ENCODE measurements at regions not wholly inside any gene's neighbourhood (a gene's known extent, or its start where the extent isn't known, plus 50 kb on each side); places are given as distances from the start of the nearest gene placed in this dataset.

DNA sequence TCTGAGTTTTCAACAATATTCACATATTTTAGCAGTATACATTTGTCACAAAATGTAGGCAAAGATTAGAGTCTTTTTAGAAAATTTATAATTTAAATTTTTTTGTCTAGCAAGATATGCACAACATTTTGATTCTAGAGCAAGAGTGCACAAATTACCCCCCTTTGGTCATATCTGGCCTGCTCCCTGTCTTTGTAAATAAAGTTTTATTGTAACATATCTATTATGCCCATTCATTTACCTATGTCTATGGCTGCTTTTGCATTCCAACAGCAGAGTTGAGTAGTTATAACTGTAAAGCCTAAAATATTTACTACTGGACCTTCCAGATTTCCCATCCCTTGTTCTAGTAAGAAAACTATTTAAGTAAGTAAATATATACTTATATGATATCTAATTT is 430.7 kb downstream of the EDEM1 start:
- DNase-seq (ENCODE audit: low read depth) = no peak

DNA sequence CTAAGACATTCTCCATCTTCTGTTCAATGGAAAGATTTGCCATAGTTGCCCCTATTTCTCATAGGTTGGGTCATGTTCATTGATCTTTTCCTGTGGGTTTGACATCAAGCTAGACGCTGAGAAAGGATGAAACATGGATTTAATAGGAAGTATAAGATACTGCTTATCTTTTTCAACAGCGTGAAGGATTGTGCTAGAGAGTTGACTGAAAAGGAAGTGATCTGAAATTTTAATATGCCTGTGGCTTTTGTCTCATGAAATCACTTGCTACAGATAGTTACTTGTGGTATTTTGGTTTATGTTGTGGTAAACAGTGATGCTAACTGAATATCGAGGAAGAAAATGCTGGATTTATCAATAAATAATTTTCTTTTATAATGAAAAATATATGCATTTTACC is 442.9 kb downstream of the EDEM1 start:
- no peak for DNase-seq (ENCODE audit: low read depth)

DNA sequence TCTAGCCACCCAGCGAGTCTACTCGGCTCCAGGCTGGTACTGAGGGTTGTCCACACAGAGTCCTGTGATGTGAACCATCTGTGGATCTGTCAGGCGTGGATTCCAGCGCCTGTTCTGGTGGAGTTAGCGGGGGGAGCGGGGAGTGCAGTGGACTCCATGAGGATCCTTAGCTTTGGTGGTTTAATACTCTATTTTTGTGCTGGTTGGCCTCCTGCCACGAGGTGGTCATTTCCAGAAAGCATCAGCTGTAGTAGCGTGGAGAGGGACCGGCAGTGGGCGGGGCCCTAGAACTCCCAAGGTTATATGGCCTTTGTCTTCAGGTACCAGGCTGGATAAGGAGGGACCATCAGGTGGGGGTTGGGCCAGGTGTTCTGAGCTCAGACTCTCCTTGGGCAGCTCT is 446.5 kb downstream of the EDEM1 start:
- no peak for DNase-seq (ENCODE audit: low read depth)

DNA sequence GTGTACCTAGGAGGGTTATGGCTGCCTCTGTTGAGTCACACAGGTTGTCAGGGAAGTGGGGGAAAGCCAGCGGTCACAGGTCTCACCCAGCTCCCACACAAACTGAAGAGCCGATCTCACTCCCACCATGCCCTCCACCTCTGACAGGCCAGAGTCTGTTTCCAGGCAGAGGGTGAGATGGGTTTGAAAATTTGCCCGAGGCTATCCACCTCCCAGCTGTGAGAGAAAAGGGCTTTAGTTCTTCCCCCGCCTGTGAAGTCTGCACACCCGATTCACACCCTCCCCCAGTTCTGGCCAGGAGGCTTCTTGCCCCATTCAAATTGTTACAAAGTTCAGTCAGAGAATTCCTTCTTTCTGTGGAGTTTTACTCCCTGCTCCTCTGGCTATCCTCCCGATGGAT is 446.9 kb downstream of the EDEM1 start:
- DNase-seq (ENCODE audit: low read depth) = no peak

DNA sequence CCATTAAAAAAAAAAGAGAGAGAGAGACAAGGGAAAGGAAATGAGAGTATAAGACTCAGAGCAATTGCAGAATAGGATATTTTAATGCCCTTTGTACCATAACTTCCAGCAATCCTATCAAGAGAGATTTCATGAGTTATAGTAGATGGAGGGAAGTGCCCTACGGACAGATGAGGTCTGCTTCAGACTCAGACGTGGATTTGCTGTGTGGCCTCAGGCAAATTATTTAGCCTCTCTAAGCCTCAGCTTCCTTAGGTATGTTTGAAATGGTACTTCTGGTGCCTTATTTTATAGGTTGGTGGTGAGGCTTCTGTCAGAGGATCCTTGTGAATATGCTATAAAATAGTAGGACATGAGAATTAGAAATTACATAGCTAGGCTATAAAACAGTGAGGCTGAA is 448.2 kb downstream of the EDEM1 start:
- no peak for DNase-seq (ENCODE audit: low read depth)

DNA sequence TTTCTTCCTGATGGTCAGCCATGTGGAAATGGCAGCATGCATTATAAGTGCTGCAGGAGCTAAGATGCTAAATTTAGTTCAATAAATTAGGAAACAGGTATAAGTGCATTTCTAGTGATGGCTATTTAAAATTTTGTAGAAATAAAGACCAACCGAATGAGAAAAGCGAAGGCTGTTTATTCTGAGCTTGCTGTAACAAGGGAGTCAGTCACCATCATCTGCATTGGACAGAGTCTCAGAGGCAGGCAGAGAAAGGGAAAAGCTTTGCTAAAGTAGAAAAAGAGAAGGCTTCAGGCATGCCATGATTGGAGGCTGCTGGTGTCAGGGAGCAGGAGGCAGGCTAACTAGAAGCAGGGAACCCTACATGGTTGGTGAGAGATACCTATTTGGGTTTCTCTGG is 451.0 kb downstream of the EDEM1 start:
- DNase-seq (ENCODE audit: low read depth) = no peak

DNA sequence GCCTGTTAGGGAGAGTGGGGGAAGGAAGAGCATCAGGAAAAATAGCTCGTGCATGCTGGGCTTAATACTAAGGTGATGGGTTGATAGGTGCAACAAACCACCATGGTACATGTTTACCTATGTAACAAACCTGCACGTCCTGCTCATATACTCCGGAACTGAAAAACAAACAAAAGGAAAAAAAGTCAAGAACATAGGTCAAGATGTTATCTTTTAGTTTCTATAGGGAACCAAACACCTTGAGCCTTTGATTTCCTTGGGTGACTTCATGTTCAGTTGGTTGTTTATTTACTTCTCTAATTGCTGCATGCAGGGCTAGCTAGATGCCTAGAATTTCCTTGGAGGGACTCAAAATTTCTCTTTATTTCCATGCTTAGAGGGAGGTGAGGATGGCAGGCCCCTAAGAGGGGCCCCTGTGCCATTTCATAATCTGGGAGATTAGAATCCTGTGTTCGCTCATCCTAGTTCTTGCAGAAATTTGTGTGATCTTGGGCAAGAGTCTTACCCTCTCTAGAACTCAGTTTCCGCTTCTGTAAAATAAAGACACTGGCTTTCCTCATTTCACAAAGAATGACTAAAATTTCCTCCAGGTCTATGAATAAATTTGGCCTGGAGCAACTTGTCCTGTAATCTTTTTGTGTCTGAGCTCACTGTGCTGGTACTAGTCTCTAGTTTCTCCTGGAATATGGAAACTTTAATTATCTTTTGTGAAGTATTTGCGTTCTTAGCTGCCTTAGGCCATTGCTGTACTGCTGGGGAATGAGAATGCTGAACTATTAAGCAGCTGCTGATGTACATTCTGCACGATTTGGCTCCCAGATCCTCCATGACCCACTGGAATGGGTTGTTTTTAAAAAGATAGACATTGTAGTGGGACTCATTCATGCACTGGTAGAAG is 457.5 kb downstream of the EDEM1 start:
- DNase-seq (ENCODE audit: low read depth) = no peak

DNA sequence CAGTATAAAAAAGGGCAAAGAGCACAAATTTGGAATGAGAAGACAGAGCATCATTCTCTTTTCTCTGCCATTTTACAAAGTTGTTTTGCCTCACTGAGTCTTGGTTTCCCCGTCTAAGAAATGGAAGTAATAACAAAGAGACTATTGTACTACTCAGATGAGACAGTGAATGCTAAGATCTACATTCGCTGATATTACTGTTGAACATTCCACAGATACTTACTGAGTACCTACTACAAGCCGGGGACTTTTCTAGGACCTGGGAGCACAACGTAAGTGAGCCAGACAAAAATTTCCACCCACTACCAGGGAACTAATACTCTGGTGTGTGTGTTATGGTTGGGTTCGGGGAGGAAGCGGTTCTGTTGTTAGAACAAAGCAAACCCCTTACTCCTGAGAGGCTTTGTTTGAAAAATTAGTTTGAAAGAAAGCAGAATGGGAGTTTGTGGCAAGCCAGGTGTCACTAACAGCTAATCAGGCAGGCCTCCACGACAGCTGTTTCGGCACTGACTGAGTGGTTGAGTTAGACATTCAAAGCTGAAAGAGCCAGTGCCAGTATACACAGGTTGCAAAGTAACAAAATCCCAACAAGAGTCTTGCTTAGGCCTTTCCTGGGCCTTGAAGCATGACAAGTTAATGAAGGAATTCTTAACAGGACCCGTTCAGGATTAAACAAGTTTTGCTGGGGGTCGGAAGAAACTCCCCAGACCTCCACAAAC is 458.3 kb downstream of the EDEM1 start:
- no peak for DNase-seq (ENCODE audit: low read depth)

DNA sequence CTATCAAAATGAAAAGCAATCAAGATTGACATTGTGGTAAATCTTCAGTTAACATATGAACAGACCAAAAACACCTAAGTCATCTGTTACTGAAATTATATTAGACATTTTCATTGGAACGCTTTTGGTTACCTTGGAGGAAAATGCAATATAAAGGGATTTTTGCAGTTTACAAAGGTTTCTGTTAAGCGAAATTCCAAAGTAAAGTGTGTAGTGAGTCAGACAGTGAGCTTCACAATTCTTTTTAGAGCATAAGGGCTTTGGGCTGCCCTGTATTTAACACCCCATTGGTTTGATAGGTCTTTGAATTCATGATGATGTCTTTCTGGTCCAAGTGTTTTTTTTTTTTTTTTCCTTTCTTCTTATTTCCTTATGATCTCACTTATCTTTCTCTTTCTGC is 462.8 kb downstream of the EDEM1 start:
- no peak for DNase-seq (ENCODE audit: low read depth)

DNA sequence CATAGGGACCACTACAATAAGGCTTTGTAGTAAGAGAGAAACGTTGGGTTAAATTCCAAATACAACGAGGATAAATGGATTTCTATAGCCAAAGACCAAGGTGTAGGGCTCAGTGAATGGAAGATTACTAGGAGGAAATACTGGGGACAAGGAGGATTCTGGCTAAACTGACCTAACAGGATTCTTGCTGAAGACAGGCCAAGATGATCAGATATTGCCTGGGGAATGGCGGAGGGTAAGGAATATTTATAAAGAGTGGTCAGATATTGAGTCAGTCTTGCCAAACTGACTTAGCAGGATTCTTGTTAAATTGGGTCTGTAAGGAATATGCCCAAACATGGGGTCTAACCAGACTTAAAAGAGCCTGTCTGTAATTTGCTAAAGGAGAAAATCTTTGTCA is 463.8 kb downstream of the EDEM1 start:
- DNase-seq (ENCODE audit: low read depth) = no peak

DNA sequence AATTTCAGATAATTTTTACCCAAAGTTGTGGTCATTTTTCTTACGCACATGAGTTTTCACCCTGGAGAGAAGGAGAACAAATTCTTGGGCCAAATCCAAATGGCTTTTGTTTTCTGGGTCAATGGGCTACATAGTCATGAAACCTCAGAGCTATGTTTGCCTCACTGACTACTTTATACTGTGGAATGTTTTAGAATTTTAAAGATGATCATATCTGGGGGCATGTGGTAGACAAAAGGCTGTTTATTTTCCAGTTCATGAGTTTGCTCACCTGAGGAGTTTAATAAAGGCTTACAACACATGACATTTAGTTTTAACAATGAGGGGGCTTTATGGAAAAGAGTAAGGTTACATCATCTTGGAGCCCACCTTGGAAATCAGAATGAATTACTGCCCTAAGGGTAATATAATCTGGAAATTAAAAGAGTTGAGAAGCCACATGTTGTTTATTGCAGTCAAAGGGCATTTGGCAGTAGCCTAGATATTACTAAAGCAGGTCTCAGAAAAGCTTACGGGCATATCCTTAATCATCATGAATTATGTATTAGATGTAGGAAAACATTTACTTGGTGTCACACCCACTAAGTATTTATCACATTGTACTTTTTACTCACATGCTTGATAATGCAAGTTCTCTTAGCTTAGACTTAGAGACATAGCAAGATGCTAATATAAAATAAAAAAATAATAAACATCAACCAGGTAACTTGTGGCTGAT is 466.1 kb downstream of the EDEM1 start:
- no peak for DNase-seq (ENCODE audit: low read depth)

DNA sequence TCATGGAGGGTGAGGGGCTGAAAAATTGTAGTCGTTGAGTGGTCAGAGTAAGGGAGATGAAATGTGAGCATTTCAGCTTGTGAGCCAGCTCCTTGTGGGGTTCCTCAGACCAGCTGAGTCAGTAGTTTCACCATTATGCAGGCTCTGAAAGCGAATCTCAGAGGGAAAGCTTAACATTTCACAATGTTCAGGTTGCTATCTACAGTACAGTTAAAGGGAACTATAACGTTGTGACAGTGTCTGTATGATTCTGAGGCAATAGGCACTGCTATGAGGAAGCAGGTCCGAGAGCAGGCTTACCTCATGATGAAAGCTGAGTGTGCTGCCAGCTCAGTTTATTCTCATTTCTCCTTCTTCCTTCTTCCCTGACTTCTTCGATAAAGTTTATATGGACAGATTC is 469.6 kb downstream of the EDEM1 start:
- no peak for DNase-seq (ENCODE audit: low read depth)

DNA sequence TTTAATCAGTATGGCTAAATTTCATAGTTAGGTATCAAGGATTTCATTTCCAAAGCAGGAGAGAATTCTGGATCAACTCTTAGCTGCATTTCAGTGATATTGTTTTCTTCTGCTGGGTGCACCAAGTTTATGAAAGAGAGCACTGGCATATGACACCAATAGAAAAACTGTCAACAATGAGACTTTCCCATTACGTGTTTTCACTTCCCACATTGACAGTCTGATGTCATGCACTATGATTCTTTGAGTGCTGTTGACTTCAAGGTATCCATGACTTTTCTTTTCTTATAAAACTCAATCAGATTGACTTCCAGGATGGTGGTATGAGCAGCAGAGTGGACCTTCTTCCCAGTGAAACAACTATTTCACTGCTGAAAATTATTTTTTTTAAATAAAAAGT is 476.1 kb downstream of the EDEM1 start:
- DNase-seq (ENCODE audit: low read depth) = no peak

DNA sequence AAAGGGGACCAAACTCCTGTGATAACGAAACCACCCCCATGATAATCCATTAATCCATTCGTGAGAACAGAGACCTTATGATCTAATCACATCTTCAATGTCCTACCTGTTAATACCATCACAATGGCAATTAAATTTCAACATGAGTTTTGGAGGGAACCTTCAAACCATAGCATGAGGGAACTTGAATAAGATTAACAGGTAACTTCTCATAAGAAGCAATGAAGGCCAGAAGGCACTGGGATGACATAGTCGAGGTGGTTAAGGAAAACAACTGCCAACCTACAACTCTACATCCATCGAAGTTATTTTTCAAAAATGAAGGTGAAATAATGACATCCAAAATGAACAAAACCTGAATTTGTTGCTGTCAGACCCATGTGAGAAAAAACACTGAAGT is 478.9 kb downstream of the EDEM1 start:
- DNase-seq (ENCODE audit: low read depth) = no peak

DNA sequence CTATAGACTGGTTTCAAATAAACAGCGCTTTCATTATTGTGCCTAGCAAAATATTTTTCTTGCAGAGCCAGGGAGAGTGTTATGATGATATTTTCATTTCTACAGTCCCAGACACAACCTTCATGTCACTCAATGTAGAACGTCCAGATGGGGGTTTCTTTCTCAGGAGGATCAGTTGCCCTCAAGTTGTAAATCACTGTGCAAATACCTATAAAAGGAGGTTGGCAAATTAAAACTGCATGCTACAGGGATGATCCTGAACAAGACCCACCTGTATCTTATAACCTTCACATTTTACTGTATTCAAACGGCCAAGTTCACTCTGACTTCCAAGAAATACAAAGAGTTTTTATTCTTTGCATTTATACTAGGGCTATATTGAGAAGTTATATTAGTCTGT is 486.0 kb downstream of the EDEM1 start:
- no peak for DNase-seq (ENCODE audit: low read depth)

DNA sequence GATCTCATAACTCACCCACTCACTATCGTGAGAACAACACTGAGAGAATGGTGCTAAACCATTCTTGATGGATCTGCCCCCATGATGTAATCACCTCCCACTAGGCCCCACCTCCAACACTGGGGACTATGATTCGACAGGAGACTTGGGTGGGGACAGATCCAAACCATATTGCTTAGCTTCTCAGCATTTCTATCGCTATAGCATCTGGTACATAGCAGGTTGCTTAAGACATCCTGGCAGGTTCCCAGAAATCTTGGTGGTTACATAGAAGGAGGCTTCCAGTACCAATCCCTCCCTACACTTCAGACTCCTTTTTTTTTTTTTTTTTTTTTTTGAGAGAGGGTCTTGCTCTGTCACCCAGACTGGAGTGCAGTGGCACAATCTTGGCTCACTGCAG is 487.8 kb downstream of the EDEM1 start:
- no peak for DNase-seq (ENCODE audit: low read depth)

DNA sequence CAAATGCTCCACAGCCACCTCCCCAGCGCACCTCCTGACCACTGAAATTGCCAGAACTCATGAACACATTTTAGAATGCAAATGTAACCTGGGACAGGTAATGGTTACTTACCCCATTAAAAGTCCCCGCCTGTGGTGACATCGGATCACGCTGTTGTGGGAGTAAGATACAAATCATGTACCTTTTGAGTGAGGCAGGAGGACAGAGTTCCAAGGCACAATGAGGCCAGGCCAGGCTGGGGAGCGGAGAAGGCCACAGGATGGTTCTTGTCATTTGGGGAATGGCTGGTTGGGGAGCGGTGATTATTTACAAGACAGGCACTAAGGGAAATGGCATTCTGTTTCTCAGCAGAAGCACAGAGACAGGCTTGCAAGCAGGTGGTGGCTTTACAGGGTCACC is 490.0 kb downstream of the EDEM1 start:
- DNase-seq (ENCODE audit: low read depth) = no peak

DNA sequence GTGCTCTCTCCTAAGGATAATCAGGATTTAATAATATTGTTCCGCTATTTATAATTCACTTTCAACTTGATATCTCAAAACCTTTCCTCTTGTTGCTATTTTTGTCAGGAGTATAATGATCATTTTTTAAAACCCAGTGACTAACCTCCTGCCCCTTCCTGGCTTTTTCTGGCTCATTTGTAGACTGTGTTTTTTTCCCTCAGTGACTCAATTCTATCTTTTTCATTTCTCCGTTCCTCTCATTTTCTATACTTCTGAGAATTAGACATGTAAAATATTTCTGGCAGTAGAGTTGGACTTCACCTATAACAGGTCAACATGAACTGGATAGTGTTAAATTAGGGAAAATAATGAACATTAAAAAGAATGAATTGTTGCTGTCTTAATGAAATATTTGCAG is 490.7 kb downstream of the EDEM1 start:
- no peak for DNase-seq (ENCODE audit: low read depth)

DNA sequence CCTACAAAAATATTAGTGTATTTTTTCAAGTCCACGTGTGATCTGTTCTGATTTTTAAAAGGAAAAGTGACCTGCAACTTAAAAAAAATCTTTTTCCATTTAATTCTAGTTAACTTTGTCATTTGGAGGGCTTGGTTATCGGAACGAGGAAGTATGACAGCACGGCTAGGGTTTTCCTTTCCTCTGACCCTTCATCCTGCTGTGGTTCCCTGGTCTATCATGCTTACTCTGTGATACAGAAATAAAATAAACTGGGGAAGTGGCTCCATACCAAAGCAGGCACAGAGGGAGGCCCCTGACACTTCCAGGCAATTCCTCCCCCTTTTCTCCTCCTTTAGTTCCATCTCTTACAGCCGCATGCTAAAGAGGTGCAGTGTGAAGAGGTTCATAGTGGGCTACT is 491.3 kb downstream of the EDEM1 start:
- DNase-seq (ENCODE audit: low read depth) = no peak

DNA sequence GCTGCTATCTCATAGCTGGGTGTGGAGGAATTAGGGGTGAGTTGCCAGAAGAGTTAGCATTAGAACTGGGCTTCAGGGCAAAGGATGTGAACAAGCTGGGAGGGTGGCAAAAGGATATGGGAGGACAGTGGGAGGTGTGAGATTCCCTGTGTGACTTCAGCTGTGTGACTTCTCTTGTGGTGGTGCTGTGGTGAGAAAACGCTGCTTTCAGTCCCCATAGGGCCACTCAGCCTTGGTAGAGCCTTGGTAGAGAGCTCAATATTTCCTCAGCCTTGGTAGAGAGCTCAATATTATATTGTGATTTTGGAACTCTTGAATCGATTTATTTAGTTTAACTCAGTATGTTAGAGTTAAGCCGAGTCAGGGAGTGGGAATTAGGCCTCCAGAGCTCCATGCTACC is 499.7 kb downstream of the EDEM1 start:
- DNase-seq (ENCODE audit: low read depth) = no peak

DNA sequence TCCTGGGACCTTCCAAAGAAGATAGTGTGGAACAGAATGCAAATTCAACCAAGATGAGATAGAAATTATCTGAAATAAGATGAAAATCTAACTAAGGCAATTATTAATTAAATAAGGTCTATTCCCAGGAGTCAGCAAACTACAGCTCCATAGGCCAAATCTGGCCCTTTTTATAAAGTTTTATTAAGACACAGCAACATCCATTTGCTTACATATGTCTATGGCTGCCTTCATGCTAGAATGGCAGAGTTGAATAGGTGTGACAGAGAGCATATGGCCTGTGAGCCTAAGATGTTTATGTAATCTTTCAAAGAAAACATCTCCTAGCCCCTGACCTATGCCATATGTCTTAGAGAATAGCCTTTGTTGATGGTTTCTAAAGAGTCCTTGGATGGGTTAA is 503.0 kb downstream of the EDEM1 start:
- no peak for DNase-seq (ENCODE audit: low read depth)

DNA sequence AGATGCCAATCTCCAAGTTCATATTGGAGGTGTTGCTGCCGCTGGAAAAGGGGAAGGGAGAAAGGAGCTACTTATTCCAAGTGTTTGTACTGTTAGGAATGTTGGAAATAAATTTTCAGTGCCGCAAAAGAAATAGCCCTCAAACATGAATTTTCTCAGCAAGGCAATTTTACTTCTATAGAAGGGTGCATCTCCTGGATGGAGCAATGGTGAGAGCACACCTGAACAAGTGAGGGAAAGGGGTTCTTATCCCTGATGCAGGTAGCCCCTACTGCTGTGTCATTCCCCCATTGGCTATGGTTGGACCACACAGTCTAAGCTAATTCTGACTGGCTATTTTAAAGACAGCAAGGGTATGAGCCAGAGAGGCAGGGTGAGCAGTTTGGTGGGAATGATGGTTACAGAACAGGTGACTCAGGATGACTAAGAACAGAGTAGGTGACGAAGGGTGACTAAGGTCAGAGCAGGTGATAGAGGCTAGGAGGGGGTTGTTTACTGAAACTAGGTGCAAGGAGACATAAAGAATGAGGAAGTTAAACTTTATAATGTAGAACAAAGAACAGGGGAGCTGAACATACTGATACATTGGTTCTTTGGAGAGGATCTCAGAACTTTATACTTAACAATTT is 503.5 kb downstream of the EDEM1 start:
- DNase-seq (ENCODE audit: low read depth) = no peak

DNA sequence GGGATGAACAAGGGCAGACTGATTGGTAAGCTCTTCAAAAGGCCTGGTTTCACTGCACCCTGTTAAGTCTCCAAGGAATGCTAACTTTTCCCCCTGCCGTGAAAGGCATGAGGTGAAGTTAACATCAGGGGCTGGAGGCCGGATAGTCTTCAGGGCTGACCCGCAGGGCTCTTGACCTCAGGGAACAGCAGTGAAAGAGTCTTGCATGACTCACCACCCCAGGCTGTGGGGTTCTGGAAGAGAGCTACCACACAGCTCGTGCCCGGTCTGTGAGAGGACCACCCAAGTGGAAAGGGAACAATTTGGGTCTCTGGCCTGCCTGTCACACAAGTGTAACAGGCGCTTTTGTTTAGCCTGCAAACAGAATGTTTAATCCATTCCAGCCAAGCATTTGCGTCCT is 504.9 kb downstream of the EDEM1 start:
- DNase-seq (ENCODE audit: low read depth) = no peak

All from EH (cell line).